Urinary bladder (tissue), 3 donors: ENCODE measurements at regions not wholly inside any gene's neighbourhood (a gene's known extent, or its start where the extent isn't known, plus 50 kb on each side); places are given as distances from the start of the nearest gene placed in this dataset.

Experiments used
- DNase-seq: peaks from one replicate; pipeline ENCODE4 v3.0.0-alpha.2; 2015; ENCODE audit errors: extremely low spot score
- H3K27ac ChIP-seq: one replicate; pipeline ENCODE4 v1.5.1; 2013; ENCODE audit warnings: low read depth, mild to moderate bottlenecking, moderate library complexity
- H3K36me3 ChIP-seq: one replicate; pipeline ENCODE4 v1.6.1; 2013; ENCODE audit warnings: mild to moderate bottlenecking, moderate library complexity; ENCODE audit not compliant: insufficient read depth
- H3K4me1 ChIP-seq: one replicate; pipeline ENCODE4 v1.6.1; 2013; ENCODE audit warnings: mild to moderate bottlenecking, moderate library complexity; ENCODE audit not compliant: insufficient read depth
- H3K4me3 ChIP-seq: one replicate; pipeline ENCODE4 v1.5.1; 2013; ENCODE audit warnings: low read depth, low read length
- WGBS: extraction: QIAGEN DNeasy Blood & Tissue Kit; methylation state at CpG from one replicate; pipeline ENCODE4 v1.1.7; 2013; 5-methylcytosine and 5-hydroxymethylcytosine counted together
- donor health status: healthy with polysubstance abuse.
- donor health status: healthy.

DNA sequence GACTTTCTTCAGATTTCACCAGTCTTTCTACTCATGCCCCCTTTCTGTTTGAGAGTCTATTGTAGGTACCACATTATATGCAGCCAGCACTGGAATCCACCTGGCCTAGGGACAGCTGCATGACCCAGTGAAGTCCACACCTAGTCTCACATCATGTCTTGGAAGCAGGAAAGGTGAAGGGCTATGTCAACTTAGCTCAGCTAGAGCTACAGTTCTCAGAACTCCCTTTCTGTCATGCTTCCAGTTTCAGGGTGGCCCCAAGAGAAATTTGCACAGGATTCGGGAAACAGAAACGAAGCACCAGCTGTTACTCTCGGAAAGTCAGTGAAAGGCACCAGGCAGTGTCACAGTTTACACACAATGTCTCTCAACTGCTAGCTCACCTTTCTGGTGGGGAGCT, 51.6 kb upstream of the NLRP1 start:
- no peaks in the 10 kb centered on the region for H3K36me3 ChIP-seq
- WGBS: 91% methylated on average over 3 of the region's 3 CpGs
- H3K4me3 ChIP-seq: no peak overlapping the region
- no peak overlapping the region for H3K27ac ChIP-seq
- no peaks in the 10 kb centered on the region for H3K4me1 ChIP-seq
- DNase-seq: no peak

DNA sequence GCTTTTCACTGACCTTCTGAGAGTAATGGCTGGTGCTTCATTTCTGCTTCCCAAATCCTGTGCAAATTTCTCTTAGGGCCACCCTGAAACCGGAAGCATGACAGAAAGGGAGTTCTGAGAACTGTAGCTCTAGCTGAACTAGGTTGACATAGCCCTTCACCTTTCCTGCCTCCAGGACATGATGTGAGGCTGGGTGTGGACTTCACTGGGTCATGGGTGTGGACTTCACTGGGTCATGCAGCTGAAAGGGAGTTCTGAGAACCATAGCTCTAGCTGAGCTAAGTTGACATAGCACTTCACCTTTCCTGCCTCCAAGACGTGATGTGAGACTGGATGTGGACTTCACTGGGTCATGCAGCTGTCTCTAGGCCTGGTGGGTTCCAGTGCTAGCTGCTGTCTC, 54.3 kb upstream of the NLRP1 start:
- DNase-seq: no peak
- no peaks in the 10 kb centered on the region for H3K36me3 ChIP-seq
- 51% methylated on average over 2 of the region's 2 CpGs for WGBS
- H3K4me1 ChIP-seq: no peaks in the 10 kb centered on the region
- no peak overlapping the region for H3K4me3 ChIP-seq
- no peak overlapping the region for H3K27ac ChIP-seq

DNA sequence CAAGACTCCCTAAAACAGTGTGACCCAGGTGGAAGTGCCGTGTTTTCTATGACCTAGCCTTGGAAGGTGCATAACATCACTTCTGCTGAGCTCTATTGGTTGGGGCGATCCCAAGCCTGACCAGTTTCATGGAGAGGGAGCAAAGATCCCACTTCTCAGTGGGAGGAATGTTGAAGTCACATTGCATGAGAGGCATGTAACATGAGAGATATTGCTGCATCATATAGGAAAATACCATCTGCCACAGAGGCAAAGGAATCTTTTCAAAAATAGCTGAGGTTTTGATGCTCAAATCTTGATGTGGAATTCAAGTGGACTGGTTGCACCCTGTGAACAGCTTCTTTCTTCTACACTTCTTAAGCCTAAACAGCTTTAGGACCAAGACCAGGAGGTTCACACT, 56.4 kb upstream of the NLRP1 start:
- H3K27ac ChIP-seq: no peak overlapping the region
- DNase-seq: no peak
- no peaks in the 10 kb centered on the region for H3K4me1 ChIP-seq
- no peaks in the 10 kb centered on the region for H3K36me3 ChIP-seq
- no peak overlapping the region for H3K4me3 ChIP-seq
- 80% methylated on average over 2 of the region's 2 CpGs for WGBS

DNA sequence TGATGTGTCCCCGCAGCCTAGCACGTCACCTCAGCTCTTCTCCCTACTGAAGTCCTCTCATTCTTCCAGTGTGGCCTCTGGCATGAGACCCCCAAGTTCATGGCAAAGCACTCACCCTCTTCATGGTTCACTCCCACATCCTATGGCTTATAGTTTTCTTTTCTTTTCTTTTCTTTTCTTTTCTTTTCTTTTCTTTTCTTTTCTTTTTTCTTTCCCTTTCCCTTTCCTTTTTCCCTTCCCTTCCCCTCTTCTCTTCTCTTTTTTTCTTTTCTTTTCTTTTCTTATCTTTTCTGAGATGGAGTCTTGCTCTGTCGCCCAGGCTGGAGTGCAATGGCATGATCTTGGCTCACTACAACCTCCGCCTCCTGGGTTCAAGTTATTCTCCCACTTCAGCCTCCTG, 58.4 kb upstream of the NLRP1 start:
- no peak overlapping the region for H3K4me3 ChIP-seq
- no peak for DNase-seq
- no peaks in the 10 kb centered on the region for H3K4me1 ChIP-seq
- 89% methylated on average over 4 of the region's 4 CpGs for WGBS
- H3K27ac ChIP-seq: no peak overlapping the region
- no peaks in the 10 kb centered on the region for H3K36me3 ChIP-seq

DNA sequence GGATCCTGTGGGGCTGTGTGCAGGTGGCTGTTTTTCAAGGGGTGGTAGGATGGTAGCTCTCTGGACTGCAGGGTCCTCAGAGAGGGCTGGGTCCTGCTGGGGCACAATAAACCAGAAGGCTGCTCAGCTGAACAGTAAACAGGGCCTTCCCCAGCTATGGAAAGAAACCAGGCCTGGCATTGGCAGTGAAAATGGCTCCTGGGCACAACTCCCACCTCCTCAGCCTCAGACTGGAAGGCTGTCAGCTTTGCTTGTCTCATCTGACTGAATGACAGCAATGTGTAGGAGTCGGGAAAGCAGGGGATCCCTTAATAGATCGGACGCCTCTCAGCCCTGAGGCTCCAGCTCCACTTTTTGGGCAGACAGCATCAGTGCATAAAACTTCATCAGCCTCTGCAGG, 59.8 kb upstream of the NLRP1 start:
- H3K4me3 ChIP-seq: no peak overlapping the region
- no peaks in the 10 kb centered on the region for H3K36me3 ChIP-seq
- no peak for DNase-seq
- H3K27ac ChIP-seq: no peak overlapping the region
- WGBS: 80% methylated on average over 3 of the region's 3 CpGs
- no peaks in the 10 kb centered on the region for H3K4me1 ChIP-seq

DNA sequence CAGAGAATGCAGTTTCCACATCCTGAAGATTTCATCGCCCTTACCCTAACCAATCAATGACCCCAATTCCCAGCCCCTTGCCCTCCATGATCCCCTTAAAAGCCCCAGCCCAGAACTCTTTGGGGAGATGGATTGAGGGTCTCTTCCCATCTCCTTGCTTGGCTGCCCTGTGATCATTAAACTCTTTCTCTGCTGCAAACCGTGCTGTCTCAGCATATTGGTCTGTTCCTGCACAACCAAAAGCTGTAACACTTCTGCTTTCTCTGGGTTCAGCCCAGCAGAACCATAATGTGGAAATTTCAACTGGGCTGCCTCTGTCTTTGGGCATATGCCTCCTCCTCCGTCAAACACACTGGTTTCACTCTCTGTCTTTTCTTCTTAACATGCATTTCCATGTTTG, 67.0 kb upstream of the NLRP1 start:
- Histone ChIP-seq H3K4me3 (no peak overlapping the region), H3K4me1 (no peaks in the 10 kb centered on the region), H3K36me3 (no peaks in the 10 kb centered on the region), H3K27ac (no peak overlapping the region)
- DNase-seq: no peak
- WGBS: 68% methylated on average over 3 of the region's 3 CpGs

- DNase-seq: no peak
- WGBS: 45% methylated on average over 10 of the region's 10 CpGs
- Histone ChIP-seq H3K4me3 (no peak overlapping the region), H3K36me3 (no peaks in the 10 kb centered on the region), H3K27ac (no peak overlapping the region), H3K4me1 (no peaks in the 10 kb centered on the region)
Measured at GRCh38 chr17:5661491-5662125, 77.3 kb upstream of the NLRP1 start.

DNA sequence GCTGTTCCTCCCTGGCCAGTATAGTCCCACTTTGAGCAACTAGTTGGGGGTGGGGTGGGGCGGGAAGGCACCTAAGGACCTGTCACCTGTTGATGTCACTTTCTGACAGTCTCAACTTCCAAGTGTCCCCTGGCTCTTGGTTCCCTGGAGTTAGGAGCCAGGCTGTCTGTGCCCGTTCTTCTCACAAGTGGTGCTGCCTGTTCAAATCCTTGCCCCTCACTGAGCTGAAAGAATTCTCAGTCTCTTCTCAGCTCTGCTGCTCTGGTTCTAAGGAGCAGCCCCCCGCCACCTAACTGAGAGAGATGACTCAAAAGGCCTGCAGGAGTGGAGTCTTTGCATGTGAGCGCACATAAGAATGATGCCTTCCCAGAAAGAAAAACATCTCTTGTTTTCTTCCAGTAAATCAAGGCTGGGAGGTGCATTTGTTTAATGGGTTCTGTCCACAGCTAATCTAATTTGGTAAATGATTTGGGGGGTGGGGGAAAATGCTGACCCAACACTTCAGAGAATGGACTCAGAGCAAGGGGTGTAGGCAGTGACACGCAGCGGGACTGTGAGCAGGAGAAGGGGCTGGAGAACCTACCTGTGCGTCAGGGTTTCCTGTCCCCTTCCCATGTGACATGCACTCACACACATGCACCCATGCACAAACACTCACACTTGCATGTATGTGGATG, 78.2 kb upstream of the NLRP1 start:
- Histone ChIP-seq H3K4me3 (no peak overlapping the region), H3K36me3 (no peaks in the 10 kb centered on the region), H3K27ac (no peak overlapping the region), H3K4me1 (no peaks in the 10 kb centered on the region)
- WGBS: 57% methylated on average over 7 of the region's 7 CpGs
- no peak for DNase-seq

GRCh38 chr17:5665164-5665563, 80.9 kb upstream of the NLRP1 start:
- Histone ChIP-seq H3K36me3 (no peaks in the 10 kb centered on the region), H3K4me1 (no peaks in the 10 kb centered on the region), H3K4me3 (no peak overlapping the region), H3K27ac (no peak overlapping the region)
- no peak for DNase-seq
- 26% methylated on average over 12 of the region's 12 CpGs for WGBS

DNA sequence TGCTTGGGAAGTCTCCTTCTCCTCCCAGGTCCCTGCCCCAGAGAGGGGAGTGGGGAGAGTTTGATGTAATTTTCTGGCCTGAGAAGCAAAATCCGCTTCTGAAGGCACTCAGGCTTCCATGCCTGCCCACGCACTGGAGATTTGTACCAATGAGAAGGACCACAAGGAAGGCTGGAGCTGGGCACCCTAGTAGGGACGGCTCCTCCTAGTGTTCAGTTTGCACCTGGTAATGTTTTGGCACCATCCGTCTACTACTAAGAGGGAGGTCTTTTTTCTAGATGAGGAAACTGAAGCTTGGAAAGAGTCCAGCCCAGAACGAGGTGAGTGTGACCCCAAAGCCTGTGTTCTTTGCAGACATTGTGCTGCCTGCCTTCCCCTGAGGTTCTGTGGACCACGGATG, 83.6 kb upstream of the NLRP1 start:
- Histone ChIP-seq H3K27ac (no peak overlapping the region), H3K36me3 (no peaks in the 10 kb centered on the region), H3K4me3 (no peak overlapping the region), H3K4me1 (no peaks in the 10 kb centered on the region)
- 56% methylated on average over 6 of the region's 6 CpGs for WGBS
- DNase-seq: no peak

DNA sequence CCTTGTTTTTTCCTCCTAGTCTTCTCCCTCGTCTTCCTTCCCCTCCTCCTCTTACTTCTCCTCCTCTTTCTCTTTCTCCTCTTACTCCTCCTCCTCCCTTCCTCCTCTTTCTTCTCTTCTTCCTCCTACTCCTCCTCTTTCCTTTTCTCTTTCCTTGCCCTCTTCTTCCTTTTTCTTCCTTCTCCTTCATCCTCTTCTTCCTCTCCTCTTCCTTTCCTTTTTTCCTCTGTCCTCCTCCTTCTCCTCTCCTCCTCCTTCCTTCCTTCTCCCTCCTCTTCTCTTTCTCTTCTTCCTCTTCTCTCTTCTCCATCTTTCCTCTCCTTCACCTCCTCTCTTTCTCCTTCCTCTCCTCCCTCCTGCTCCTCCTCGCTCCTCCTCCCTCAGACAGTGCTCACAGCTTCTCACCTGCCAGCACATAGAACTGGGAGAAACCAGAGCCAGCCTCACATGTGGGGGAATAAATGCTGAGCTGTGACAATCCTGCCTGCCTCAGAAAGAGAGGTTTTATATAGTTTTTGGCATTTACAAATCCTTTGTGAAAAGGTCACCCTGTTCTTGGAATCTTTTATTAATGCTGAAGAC, 84.3 kb upstream of the NLRP1 start:
- Histone ChIP-seq H3K36me3 (no peaks in the 10 kb centered on the region), H3K27ac (no peak overlapping the region), H3K4me3 (no peak overlapping the region), H3K4me1 (no peaks in the 10 kb centered on the region)
- WGBS: 62% methylated on average over 2 of the region's 2 CpGs
- no peak for DNase-seq

DNA sequence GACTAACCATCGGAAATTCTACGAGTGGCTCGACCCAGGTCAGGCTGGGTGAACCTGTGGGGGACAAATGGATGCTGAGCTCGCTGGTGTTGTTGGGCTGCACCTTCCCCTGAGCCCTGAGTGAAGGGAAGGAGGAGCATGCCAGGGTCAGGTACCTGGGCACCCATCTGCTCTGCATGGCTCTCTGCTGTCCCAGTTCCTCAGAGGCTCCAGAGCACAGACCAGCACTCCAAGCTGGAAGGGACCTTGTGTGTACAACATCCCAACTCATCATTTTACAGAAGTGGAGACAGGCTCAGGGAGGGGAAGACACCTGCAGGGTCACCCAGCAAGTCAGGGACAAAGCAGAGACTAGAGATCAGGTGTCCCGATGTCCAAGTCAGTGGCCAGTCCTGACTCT, 84.9 kb upstream of the NLRP1 start:
- Histone ChIP-seq H3K4me1 (no peaks in the 10 kb centered on the region), H3K4me3 (no peak overlapping the region), H3K27ac (no peak overlapping the region), H3K36me3 (no peaks in the 10 kb centered on the region)
- no peak for DNase-seq
- WGBS: 80% methylated on average over 5 of the region's 5 CpGs

DNA sequence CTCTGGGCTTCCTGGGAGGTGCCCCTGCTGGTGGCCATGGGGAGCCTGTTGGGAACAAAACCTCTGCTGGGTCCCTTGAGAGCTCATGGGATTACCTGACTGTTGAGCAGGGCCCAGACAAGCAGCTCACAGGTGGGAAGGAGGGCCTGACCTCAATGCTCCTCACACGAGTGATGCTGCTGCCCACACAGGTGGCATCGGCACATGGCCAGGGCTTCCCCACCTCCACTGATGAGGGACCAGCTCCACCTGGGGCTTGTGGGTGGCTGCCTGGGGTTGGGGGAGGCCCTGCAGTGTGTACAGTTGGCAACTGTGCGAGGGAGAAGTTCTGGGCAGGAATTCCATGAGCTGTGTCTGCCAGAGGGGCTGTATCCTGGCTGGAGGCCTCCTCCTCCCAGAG, 87.8 kb upstream of the NLRP1 start:
- 75% methylated on average over 3 of the region's 3 CpGs for WGBS
- Histone ChIP-seq H3K4me3 (no peak overlapping the region), H3K27ac (no peak overlapping the region), H3K36me3 (no peaks in the 10 kb centered on the region), H3K4me1 (no peaks in the 10 kb centered on the region)
- DNase-seq: no peak

DNA sequence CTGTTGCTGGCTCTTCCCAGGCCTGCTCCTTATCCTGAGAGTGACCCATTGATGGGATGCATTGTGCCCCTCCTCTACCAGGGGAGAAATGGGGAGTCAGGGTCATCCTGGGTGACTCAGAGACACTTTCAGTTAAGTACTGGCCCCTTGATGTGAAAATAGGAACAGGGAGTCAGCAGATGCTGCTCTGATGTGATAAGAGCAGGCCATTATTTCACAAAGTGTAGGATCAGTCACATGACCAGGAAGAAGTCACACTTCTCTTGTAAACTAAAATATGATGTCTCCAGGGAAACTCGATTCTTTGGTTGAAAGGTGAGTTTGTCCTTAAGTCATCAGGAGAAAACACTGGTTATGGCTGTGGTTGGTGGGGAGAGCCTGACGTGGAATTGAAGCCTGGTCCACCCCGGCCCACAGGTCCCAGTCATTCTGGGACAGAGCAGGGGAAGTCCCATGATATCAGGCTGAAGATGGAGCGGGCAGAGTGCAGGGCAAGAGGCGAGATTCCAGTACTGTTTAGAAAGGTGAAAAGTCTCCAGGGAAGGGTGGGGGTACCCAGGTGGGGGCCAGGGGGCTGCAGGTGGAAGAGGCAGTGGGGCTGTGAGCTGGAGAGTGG, 88.6 kb upstream of the NLRP1 start:
- H3K4me3 ChIP-seq: no peak overlapping the region
- no peak overlapping the region for H3K27ac ChIP-seq
- no peaks in the 10 kb centered on the region for H3K36me3 ChIP-seq
- H3K4me1 ChIP-seq: no peaks in the 10 kb centered on the region
- no peak for DNase-seq
- WGBS: 58% methylated on average over 5 of the region's 5 CpGs
